Thymus (tissue), 11 donors: ENCODE measurements at regions not wholly inside any gene's neighbourhood (a gene's known extent, or its start where the extent isn't known, plus 50 kb on each side); places are given as distances from the start of the nearest gene placed in this dataset.

Experiments used
- DNase-seq, 9 donors: peaks; one replicate each; pipeline ENCODE4 v3.0.0-alpha.2; 2013; ENCODE audit warnings: low spot score in 9 of 9, low read depth in 6 of 9, missing footprints in 1 of 9
- H3K27ac ChIP-seq, 2 donors: one replicate each; pipeline ENCODE4 v1.5.1; 2013; ENCODE audit warnings: control low read depth in 1 of 2, low read depth in 1 of 2, low read length in 1 of 2, mild to moderate bottlenecking in 1 of 2, moderate library complexity in 1 of 2
- H3K27me3 ChIP-seq, 2 donors: one replicate each; pipeline ENCODE4 v1.5.1; 2013; ENCODE audit warnings: low read length in 1 of 2; ENCODE audit not compliant: control insufficient read depth in 2 of 2, insufficient read depth in 1 of 2
- H3K36me3 ChIP-seq, 2 donors: one replicate each; pipeline ENCODE4 v1.5.1; 2013; ENCODE audit warnings: low read length in 1 of 2, mild to moderate bottlenecking in 1 of 2, moderate library complexity in 1 of 2; ENCODE audit not compliant: control insufficient read depth in 2 of 2, insufficient read depth in 2 of 2
- H3K4me1 ChIP-seq, 2 donors: one replicate each; pipeline ENCODE4 v1.5.1; 2013; ENCODE audit warnings: low read length in 2 of 2; ENCODE audit not compliant: control insufficient read depth in 2 of 2, insufficient read depth in 2 of 2
- H3K4me3 ChIP-seq, 2 donors: one replicate each; pipeline ENCODE4 v1.5.1; 2013; ENCODE audit warnings: low read length in 2 of 2, control low read depth in 1 of 2, mild to moderate bottlenecking in 1 of 2
- H3K9me3 ChIP-seq, 2 donors: one replicate each; pipeline ENCODE4 v1.5.1; 2013; ENCODE audit warnings: low read length in 1 of 2, mild to moderate bottlenecking in 1 of 2; ENCODE audit not compliant: control insufficient read depth in 2 of 2, insufficient read depth in 1 of 2
- WGBS: extraction: QIAGEN DNeasy Blood & Tissue Kit; methylation state at CpG from one replicate; pipeline ENCODE4 v1.1.7; 2013; 5-methylcytosine and 5-hydroxymethylcytosine counted together
- donor health status: healthy.

GRCh38 chr20:62566771-62567170, 75.5 kb upstream of the SLCO4A1 start:
- Histone ChIP-seq H3K4me1 (peaks cover 0 to 5% of the 10 kb centered on the region in 2 donors), H3K27ac (no peak overlapping the region), H3K27me3 (peaks cover 4 to 17% of the 10 kb centered on the region in 2 donors), H3K4me3 (no peak overlapping the region), H3K9me3 (no peaks in the 10 kb centered on the region), H3K36me3 (no peaks in the 10 kb centered on the region)
- DNase-seq, result no peak
- whole genome bisulfite sequencing, result 92% methylated on average over 18 of the region's 18 CpGs

GRCh38 chr20:62567246-62568044, 74.9 kb upstream of the SLCO4A1 start:
- Histone ChIP-seq H3K4me1 (peaks cover 0 to under 1% of the 10 kb centered on the region in 2 donors), H3K9me3 (peaks cover 0 to 3% of the 10 kb centered on the region in 2 donors), H3K27me3 (peaks cover 0 to 10% of the 10 kb centered on the region in 2 donors), H3K27ac (no peak overlapping the region), H3K4me3 (no peak overlapping the region), H3K36me3 (no peaks in the 10 kb centered on the region)
- 94% methylated on average over 25 of the region's 25 CpGs for WGBS
- no peak for DNase-seq

GRCh38 chr20:62568045-62568389, 74.3 kb upstream of the SLCO4A1 start:
- H3K4me3 ChIP-seq, result no peak overlapping the region
- peaks cover 0 to 9% of the 10 kb centered on the region in 2 donors for H3K27me3 ChIP-seq
- H3K27ac ChIP-seq, result no peak overlapping the region
- H3K9me3 ChIP-seq, result peaks cover 0 to 3% of the 10 kb centered on the region in 2 donors
- WGBS, result 95% methylated on average over 8 of the region's 8 CpGs
- H3K4me1 ChIP-seq, result no peaks in the 10 kb centered on the region
- DNase-seq, result no peak
- H3K36me3 ChIP-seq, result no peaks in the 10 kb centered on the region

DNA sequence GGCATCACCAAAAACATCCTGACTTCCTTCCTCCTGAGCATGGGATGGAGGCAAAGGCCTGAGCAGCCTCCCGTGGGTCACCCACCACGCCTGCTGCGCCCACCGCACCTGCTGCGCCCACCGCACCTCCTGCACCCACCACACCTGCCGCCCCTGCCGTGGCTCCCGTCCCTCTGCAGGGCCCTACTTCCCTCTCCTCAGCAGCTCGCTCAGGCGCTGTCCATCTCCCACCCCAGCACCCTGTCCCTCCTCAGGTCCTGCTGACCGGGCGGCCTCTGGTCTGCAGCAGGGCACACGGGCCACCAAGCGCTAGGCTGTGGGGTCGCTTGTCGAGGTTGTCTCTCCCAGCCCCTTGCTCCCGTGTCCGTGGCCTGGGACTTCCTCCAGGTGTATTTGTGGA, 72.7 kb upstream of the SLCO4A1 start:
- Histone ChIP-seq H3K27ac (no peak overlapping the region), H3K36me3 (no peaks in the 10 kb centered on the region), H3K4me1 (no peaks in the 10 kb centered on the region), H3K9me3 (peaks cover 0 to 3% of the 10 kb centered on the region in 2 donors), H3K4me3 (no peak overlapping the region), H3K27me3 (peaks cover 0 to 14% of the 10 kb centered on the region in 2 donors)
- 70% methylated on average over 19 of the region's 19 CpGs for WGBS
- DNase-seq, result no peak

DNA sequence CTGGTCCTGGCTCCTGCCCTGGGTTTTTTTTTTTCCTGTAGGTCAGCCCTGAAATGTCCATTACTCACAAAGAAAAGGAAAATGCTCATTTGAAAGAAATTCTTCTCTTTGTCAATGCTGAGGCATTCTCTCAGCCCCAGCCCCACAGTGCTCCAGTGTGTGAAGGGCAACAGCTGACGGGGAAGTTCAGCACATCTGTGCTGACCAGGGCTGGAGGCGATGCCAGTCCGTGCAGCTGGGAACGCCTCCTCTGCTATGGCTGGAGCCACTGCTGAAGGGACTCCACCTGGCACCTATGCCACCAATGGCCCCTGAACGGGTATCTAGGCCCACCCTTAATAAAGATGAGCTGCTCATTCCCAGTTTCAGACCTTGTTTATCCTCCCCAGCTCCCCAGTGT, 71.9 kb upstream of the SLCO4A1 start:
- Histone ChIP-seq H3K4me3 (no peak overlapping the region), H3K9me3 (peaks cover 0 to 3% of the 10 kb centered on the region in 2 donors), H3K4me1 (no peaks in the 10 kb centered on the region), H3K36me3 (no peaks in the 10 kb centered on the region), H3K27me3 (peaks cover 0 to 17% of the 10 kb centered on the region in 2 donors), H3K27ac (no peak overlapping the region)
- 69% methylated on average over 5 of the region's 5 CpGs for WGBS
- no peak for DNase-seq

GRCh38 chr20:62570897-62571668, 71.2 kb upstream of the SLCO4A1 start:
- Histone ChIP-seq H3K27ac (no peak overlapping the region), H3K36me3 (no peaks in the 10 kb centered on the region), H3K27me3 (peaks cover 0 to 19% of the 10 kb centered on the region in 2 donors), H3K9me3 (peaks cover 0 to 3% of the 10 kb centered on the region in 2 donors), H3K4me3 (no peak overlapping the region), H3K4me1 (no peaks in the 10 kb centered on the region)
- 93% methylated on average over 12 of the region's 12 CpGs for WGBS
- DNase-seq, result no peak

DNA sequence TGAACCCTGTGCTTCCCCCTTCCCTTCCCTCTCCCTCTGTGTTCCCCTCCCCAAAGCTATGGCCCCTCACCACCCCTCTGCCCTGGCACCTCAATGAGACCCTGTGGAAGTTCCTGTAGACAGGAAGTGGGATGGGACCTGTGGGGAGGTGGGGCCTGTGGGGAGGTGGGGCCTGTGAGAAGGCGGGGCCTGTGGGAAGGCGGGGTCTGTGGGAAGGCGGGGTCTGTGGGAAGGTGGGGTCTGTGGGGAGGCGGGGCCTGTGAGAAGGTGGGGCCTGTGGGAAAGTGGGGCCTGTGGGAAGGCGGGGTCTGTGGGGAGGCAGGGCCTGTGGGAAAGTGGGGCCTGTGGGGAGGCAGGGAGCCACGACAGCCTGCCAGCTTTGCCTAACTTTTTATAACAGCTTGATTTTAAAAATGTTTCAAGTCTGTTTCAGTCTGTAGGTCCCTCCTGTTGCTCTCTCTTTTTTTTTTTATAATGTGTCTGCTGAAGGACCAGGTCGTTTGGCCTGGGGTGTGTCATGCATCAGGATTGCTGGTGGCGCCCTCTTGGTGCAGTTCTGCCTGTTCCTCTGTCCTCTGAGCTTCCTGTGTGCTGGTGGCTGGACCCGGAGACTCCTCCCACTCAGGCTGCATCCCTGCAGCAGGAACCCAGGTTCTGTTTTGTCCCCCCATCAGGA, 70.5 kb upstream of the SLCO4A1 start:
- H3K27ac ChIP-seq, result no peak overlapping the region
- no peaks in the 10 kb centered on the region for H3K4me1 ChIP-seq
- no peak overlapping the region for H3K4me3 ChIP-seq
- WGBS, result 83% methylated on average over 9 of the region's 9 CpGs
- no peaks in the 10 kb centered on the region for H3K36me3 ChIP-seq
- H3K27me3 ChIP-seq, result peaks cover 0 to 25% of the 10 kb centered on the region in 2 donors
- H3K9me3 ChIP-seq, result peaks cover 0 to 3% of the 10 kb centered on the region in 2 donors
- DNase-seq, result peak in 2 of 9 donors; percentile 10 to 16

GRCh38 chr20:62572980-62573379, 69.3 kb upstream of the SLCO4A1 start:
- WGBS, result 59% methylated on average over 15 of the region's 15 CpGs
- H3K36me3 ChIP-seq, result no peaks in the 10 kb centered on the region
- H3K4me1 ChIP-seq, result no peaks in the 10 kb centered on the region
- DNase-seq, result no peak
- no peak overlapping the region for H3K27ac ChIP-seq
- H3K27me3 ChIP-seq, result peaks cover 0 to 34% of the 10 kb centered on the region in 2 donors
- no peak overlapping the region for H3K4me3 ChIP-seq
- H3K9me3 ChIP-seq, result peaks cover 0 to 3% of the 10 kb centered on the region in 2 donors

- WGBS, result 57% methylated on average over 3 of the region's 3 CpGs
- no peak for DNase-seq
- H3K36me3 ChIP-seq, result no peaks in the 10 kb centered on the region
- H3K27me3 ChIP-seq, result peaks cover 0 to 42% of the 10 kb centered on the region in 2 donors
- no peak overlapping the region for H3K4me3 ChIP-seq
- H3K9me3 ChIP-seq, result peaks cover 0 to 3% of the 10 kb centered on the region in 2 donors
- H3K27ac ChIP-seq, result no peak overlapping the region
- H3K4me1 ChIP-seq, result no peaks in the 10 kb centered on the region
These were observed 68.5 kb upstream of the SLCO4A1 start for GRCh38 chr20:62573817-62574216.
